GM21717 (cell line): ENCODE measurements at regions not wholly inside any gene's neighbourhood (a gene's known extent, or its start where the extent isn't known, plus 50 kb on each side); places are given as distances from the start of the nearest gene placed in this dataset.
"Not testable (repeated sequence)": the region's sequence is repeated elsewhere in the genome, so short reads cannot be mapped to it uniquely, and the experiment has no call there.

Source experiments
- ATAC-seq: cut with Tn5 transposase; IDR thresholded peaks from one replicate; pipeline ENCODE4 v1.9.1; 2021; ENCODE audit warnings: mild to moderate bottlenecking, moderate library complexity; ENCODE audit not compliant: unreplicated experiment

GRCh38 chr5:17326600-17327037, 109.2 kb downstream of the BASP1 start:
- no peak for ATAC-seq

- no peak for ATAC-seq
These were observed 109.7 kb downstream of the BASP1 start for GRCh38 chr5:17327048-17327625.

GRCh38 chr5:17329571-17329970, 112.1 kb downstream of the BASP1 start:
- ATAC-seq: no peak

GRCh38 chr5:17330386-17330785, 113.0 kb downstream of the BASP1 start:
- ATAC-seq: no peak

GRCh38 chr5:17331651-17332050, 114.2 kb downstream of the BASP1 start:
- ATAC-seq: no peak

- ATAC-seq: no peak
These were observed 116.3 kb downstream of the BASP1 start for GRCh38 chr5:17333755-17334154.

- ATAC-seq: no peak
These were observed 118.6 kb downstream of the BASP1 start for GRCh38 chr5:17336054-17336453.

- not testable (repeated sequence) for ATAC-seq
These were observed 119.3 kb downstream of the BASP1 start for GRCh38 chr5:17336723-17337122.

GRCh38 chr5:17339841-17340240, 122.4 kb downstream of the BASP1 start:
- no peak for ATAC-seq

GRCh38 chr5:17340379-17340778, 122.9 kb downstream of the BASP1 start:
- ATAC-seq: no peak

- no peak for ATAC-seq
These were observed 123.4 kb downstream of the BASP1 start for GRCh38 chr5:17340819-17341218.

- ATAC-seq: peak; percentile 92
These were observed 126.2 kb downstream of the BASP1 start for GRCh38 chr5:17343675-17344074.

GRCh38 chr5:17346811-17347210, 129.4 kb downstream of the BASP1 start:
- no peak for ATAC-seq

- no peak for ATAC-seq
These were observed 134.8 kb downstream of the BASP1 start for GRCh38 chr5:17352223-17352622.

GRCh38 chr5:17354265-17354664, 136.8 kb downstream of the BASP1 start:
- ATAC-seq: no peak

- ATAC-seq: no peak
These were observed 138.3 kb downstream of the BASP1 start for GRCh38 chr5:17355586-17356346.

GRCh38 chr5:17356551-17356950, 139.1 kb downstream of the BASP1 start:
- no peak for ATAC-seq

GRCh38 chr5:17357504-17357903, 140.1 kb downstream of the BASP1 start:
- ATAC-seq: no peak

- no peak for ATAC-seq
These were observed 140.0 kb upstream of the TAF11L2 start for GRCh38 chr5:17358031-17358430.

- no peak for ATAC-seq
These were observed 138.5 kb upstream of the TAF11L2 start for GRCh38 chr5:17359451-17360011.

GRCh38 chr5:17360879-17361278, 137.2 kb upstream of the TAF11L2 start:
- ATAC-seq: no peak

- no peak for ATAC-seq
These were observed 136.7 kb upstream of the TAF11L2 start for GRCh38 chr5:17361331-17361730.
